ENCODE measurements at regions not wholly inside any gene's neighbourhood (a gene's known extent, or its start where the extent isn't known, plus 50 kb on each side); places are given as distances from the start of the nearest gene placed in this dataset.
"Not testable (repeated sequence)": the region's sequence is repeated elsewhere in the genome, so short reads cannot be mapped to it uniquely, and the experiment has no call there.

GRCh38 chr21:35201799-35202198 is 152.7 kb upstream of the RUNX1 start:
- no peak for DNase-seq (ENCODE audit: low read depth)

- no peak for DNase-seq (ENCODE audit: low read depth)
Observed at GRCh38 chr21:35201288-35201687, 152.2 kb upstream of the RUNX1 start.

- no peak for DNase-seq (ENCODE audit: low read depth)
Observed at GRCh38 chr21:35199733-35200015, 150.6 kb upstream of the RUNX1 start.

GRCh38 chr21:35198982-35199732 is 150.1 kb upstream of the RUNX1 start:
- DNase-seq (ENCODE audit: low read depth) = no peak

- DNase-seq (ENCODE audit: low read depth) = no peak
Observed at GRCh38 chr21:35198565-35198964, 149.5 kb upstream of the RUNX1 start.

GRCh38 chr21:35197992-35198431 is 148.9 kb upstream of the RUNX1 start:
- DNase-seq (ENCODE audit: low read depth) = peak; percentile 96

GRCh38 chr21:35197191-35197590 is 148.1 kb upstream of the RUNX1 start:
- no peak for DNase-seq (ENCODE audit: low read depth)

GRCh38 chr21:35196128-35196527 is 147.0 kb upstream of the RUNX1 start:
- no peak for DNase-seq (ENCODE audit: low read depth)

- DNase-seq (ENCODE audit: low read depth) = no peak
Observed at GRCh38 chr21:35195232-35195631, 146.1 kb upstream of the RUNX1 start.

GRCh38 chr21:35191754-35192153 is 142.7 kb upstream of the RUNX1 start:
- no peak for DNase-seq (ENCODE audit: low read depth)

GRCh38 chr21:35191128-35191527 is 142.0 kb upstream of the RUNX1 start:
- DNase-seq (ENCODE audit: low read depth) = no peak

- no peak for DNase-seq (ENCODE audit: low read depth)
Observed at GRCh38 chr21:35190201-35190701, 141.1 kb upstream of the RUNX1 start.

- no peak for DNase-seq (ENCODE audit: low read depth)
Observed at GRCh38 chr21:35189077-35189863, 140.2 kb upstream of the RUNX1 start.

GRCh38 chr21:35183389-35183788 is 134.3 kb upstream of the RUNX1 start:
- DNase-seq (ENCODE audit: low read depth) = not testable (repeated sequence)

- peak; percentile 72 for DNase-seq (ENCODE audit: low read depth)
Observed at GRCh38 chr21:35179990-35180540, 131.0 kb upstream of the RUNX1 start.

GRCh38 chr21:35178827-35179226 is 129.7 kb upstream of the RUNX1 start:
- DNase-seq (ENCODE audit: low read depth) = peak; percentile 64

GRCh38 chr21:35178098-35178497 is 129.0 kb upstream of the RUNX1 start:
- no peak for DNase-seq (ENCODE audit: low read depth)

- no peak for DNase-seq (ENCODE audit: low read depth)
Observed at GRCh38 chr21:35172231-35172630, 123.1 kb upstream of the RUNX1 start.

GRCh38 chr21:35171385-35171784 is 122.3 kb upstream of the RUNX1 start:
- DNase-seq (ENCODE audit: low read depth) = no peak

GRCh38 chr21:35170818-35171217 is 121.7 kb upstream of the RUNX1 start:
- no peak for DNase-seq (ENCODE audit: low read depth)

GRCh38 chr21:35170244-35170643 is 121.1 kb upstream of the RUNX1 start:
- DNase-seq (ENCODE audit: low read depth) = no peak

GRCh38 chr21:35169574-35169973 is 120.5 kb upstream of the RUNX1 start:
- DNase-seq (ENCODE audit: low read depth) = no peak

- DNase-seq (ENCODE audit: low read depth) = no peak
Observed at GRCh38 chr21:35168735-35169134, 119.6 kb upstream of the RUNX1 start.
